ENCODE measurements at regions not wholly inside any gene's neighbourhood (a gene's known extent, or its start where the extent isn't known, plus 50 kb on each side); places are given as distances from the start of the nearest gene placed in this dataset.

DNA sequence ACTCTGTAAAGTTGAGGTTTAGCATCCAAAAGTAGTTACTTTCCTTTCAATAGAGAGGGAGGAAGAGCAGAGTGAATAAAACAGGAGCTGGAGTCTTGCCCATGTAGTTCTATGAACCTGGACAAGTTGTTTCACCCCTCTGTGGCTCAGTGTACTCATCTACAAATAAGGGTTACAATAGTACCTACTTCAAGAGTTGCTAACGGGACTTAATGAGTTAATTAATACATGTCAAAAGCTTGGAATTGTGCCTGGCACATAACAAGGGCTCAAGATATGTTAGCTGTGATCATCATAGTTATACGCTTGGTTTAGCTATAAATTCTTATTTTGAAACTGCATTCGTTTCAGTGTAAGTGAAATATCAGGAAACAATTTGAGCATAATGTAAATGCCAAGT lies 388.5 kb upstream of the THBS1 start:
- no peak for DNase-seq (ENCODE audit: low read depth, low spot score)
- no peak for FAIRE-seq
- Histone ChIP-seq H3K36me3 (ENCODE audit: control insufficient read depth in 2 of 2, extremely low read depth in 1 of 2, insufficient read depth in 2 of 2, low read length in 2 of 2) (no peaks in the 10 kb centered on the region), H3K27me3 (ENCODE audit: control insufficient read depth in 2 of 2, insufficient read depth in 2 of 2, low read length in 2 of 2) (no peaks in the 10 kb centered on the region), H4K20me1 (replicated peaks; ENCODE audit: control insufficient read depth, extremely low read depth, insufficient read depth, low read length) (no peaks in the 10 kb centered on the region), H3K4me1 (ENCODE audit: control insufficient read depth, extremely low read depth, insufficient read depth, low read length) (peaks cover 40% of the 10 kb centered on the region), H3K79me2 (ENCODE audit: control insufficient read depth, insufficient read depth, low read length) (no peaks in the 10 kb centered on the region), H3K27ac (ENCODE audit: insufficient read depth, low read depth, low read length) (no peak overlapping the region), H3K9ac (replicated peaks; ENCODE audit: extremely low read depth, insufficient read depth, low read length) (no peak overlapping the region), H3K9me3 (replicated peaks; ENCODE audit: control insufficient read depth, insufficient read depth, low read length) (no peaks in the 10 kb centered on the region), H3K9me1 (replicated peaks; ENCODE audit: control insufficient read depth, extremely low read depth, insufficient read depth, low read length) (no peaks in the 10 kb centered on the region), H2AFZ (ENCODE audit: low read depth, low read length) (no peak overlapping the region), H3K4me3 (replicated peaks in 1 of 3; ENCODE audit: insufficient read depth in 1 of 3, low read depth in 1 of 3, low read length in 3 of 3) (no peak overlapping the region), H3K4me2 (ENCODE audit: insufficient read depth, low read length) (no peak overlapping the region)
- POLR2A ChIA-PET = interaction anchor here (0.5 to 1.0 kb wide), 2 partner anchors 155 to 392 kb away, joined by 3 read pairs; no protein-coding TSS in a partner anchor
- intact Hi-C loops (cut with micrococcal nuclease) (no loop called here), dilution Hi-C loops (cut with MboI; ENCODE audit: extremely low pct_ligation_motif_present, low sequenced_read_pairs) (loop anchor here (25.0 kb wide), 1 partner anchor 170 kb away; no protein-coding TSS in a partner anchor)
- TF ChIP-seq MYC (IDR thresholded peaks at IDR 0.05; ENCODE audit: low read depth, low read length) (no peak), JUN (IDR thresholded peaks at IDR 0.05; ENCODE audit: borderline replicate concordance, insufficient read depth, insufficient read length, low read depth) (no peak), POLR2A (IDR thresholded peaks at IDR 0.05; ENCODE audit: low read depth, low read length) (no peak), EZH2 (IDR thresholded peaks at IDR 0.05; ENCODE audit: borderline replicate concordance, low read depth, low read length, severe bottlenecking) (no peak), POLR2AphosphoS5 (IDR thresholded peaks at IDR 0.05; ENCODE audit: insufficient read depth, low read depth, low read length) (no peak), FOS (IDR thresholded peaks at IDR 0.05; ENCODE audit: borderline replicate concordance, insufficient read depth, low read length) (no peak), GATA2 (IDR thresholded peaks at IDR 0.05; ENCODE audit: insufficient read depth, insufficient read length, low read depth, low read length) (no peak)
- TF ChIP-seq, protein P1, sequence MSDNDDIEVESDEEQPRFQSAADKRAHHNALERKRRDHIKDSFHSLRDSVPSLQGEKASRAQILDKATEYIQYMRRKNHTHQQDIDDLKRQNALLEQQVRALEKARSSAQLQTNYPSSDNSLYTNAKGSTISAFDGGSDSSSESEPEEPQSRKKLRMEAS (IDR thresholded peaks at IDR 0.05; ENCODE audit: insufficient read depth, insufficient read length) = no peak
- TF ChIP-seq, protein P2, sequence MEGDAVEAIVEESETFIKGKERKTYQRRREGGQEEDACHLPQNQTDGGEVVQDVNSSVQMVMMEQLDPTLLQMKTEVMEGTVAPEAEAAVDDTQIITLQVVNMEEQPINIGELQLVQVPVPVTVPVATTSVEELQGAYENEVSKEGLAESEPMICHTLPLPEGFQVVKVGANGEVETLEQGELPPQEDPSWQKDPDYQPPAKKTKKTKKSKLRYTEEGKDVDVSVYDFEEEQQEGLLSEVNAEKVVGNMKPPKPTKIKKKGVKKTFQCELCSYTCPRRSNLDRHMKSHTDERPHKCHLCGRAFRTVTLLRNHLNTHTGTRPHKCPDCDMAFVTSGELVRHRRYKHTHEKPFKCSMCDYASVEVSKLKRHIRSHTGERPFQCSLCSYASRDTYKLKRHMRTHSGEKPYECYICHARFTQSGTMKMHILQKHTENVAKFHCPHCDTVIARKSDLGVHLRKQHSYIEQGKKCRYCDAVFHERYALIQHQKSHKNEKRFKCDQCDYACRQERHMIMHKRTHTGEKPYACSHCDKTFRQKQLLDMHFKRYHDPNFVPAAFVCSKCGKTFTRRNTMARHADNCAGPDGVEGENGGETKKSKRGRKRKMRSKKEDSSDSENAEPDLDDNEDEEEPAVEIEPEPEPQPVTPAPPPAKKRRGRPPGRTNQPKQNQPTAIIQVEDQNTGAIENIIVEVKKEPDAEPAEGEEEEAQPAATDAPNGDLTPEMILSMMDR (IDR thresholded peaks at IDR 0.05; ENCODE audit: extremely low read depth in 1 of 2, insufficient read depth in 1 of 2, low read depth in 1 of 2, low read length in 2 of 2) = no peak
- CTCF ChIA-PET = interaction anchor here (0.7 kb wide), 1 partner anchor 13 kb away, joined by 3 read pairs; no protein-coding TSS in a partner anchor
- BruUV-seq (replicated peaks) = no TSS peak

All from endothelial cell of umbilical vein (primary cell).